Skeletal muscle cell (primary cell): ENCODE measurements at regions not wholly inside any gene's neighbourhood (a gene's known extent, or its start where the extent isn't known, plus 50 kb on each side); places are given as distances from the start of the nearest gene placed in this dataset.

ENCODE experiments used
- DNase-seq: peaks from one replicate; pipeline ENCODE4 v3.0.0-alpha.2; 2010; ENCODE audit warnings: low read depth
- H3K4me3 ChIP-seq: 2 replicates; pipeline ENCODE4 v1.5.1; 2011; ENCODE audit warnings: low read depth, mild to moderate bottlenecking, control low read depth, low read length, moderate library complexity

- DNase-seq = no peak
These were observed 209.8 kb upstream of the MTNR1B start for GRCh38 chr11:92759571-92760214.

GRCh38 chr11:92762121-92762540 lies 207.3 kb upstream of the MTNR1B start:
- H3K4me3 ChIP-seq = no peak overlapping the region
- no peak for DNase-seq

More at GRCh38 chr11:92759571-92760214, 209.8 kb upstream of the MTNR1B start:
- H3K4me3 ChIP-seq = no peak overlapping the region

GRCh38 chr11:92763336-92763735 lies 206.1 kb upstream of the MTNR1B start:
- H3K4me3 ChIP-seq = no peak overlapping the region
- DNase-seq = no peak

- H3K4me3 ChIP-seq = no peak overlapping the region
- no peak for DNase-seq
These were observed 205.3 kb upstream of the MTNR1B start for GRCh38 chr11:92764128-92764527.

GRCh38 chr11:92765082-92765840 lies 204.2 kb upstream of the MTNR1B start:
- DNase-seq = no peak
- H3K4me3 ChIP-seq = no peak overlapping the region

GRCh38 chr11:92765965-92766371 lies 203.5 kb upstream of the MTNR1B start:
- DNase-seq = no peak
- peak overlapping the region; percentile 25 for H3K4me3 ChIP-seq

- no peak overlapping the region for H3K4me3 ChIP-seq
- DNase-seq = no peak
These were observed 202.8 kb upstream of the MTNR1B start for GRCh38 chr11:92766698-92767097.

GRCh38 chr11:92767416-92767815 lies 202.0 kb upstream of the MTNR1B start:
- DNase-seq = no peak
- no peak overlapping the region for H3K4me3 ChIP-seq

- no peak overlapping the region for H3K4me3 ChIP-seq
- DNase-seq = no peak
These were observed 201.2 kb upstream of the MTNR1B start for GRCh38 chr11:92768121-92768840.

- DNase-seq = no peak
- H3K4me3 ChIP-seq = no peak overlapping the region
These were observed 200.3 kb upstream of the MTNR1B start for GRCh38 chr11:92769112-92769511.

- no peak for DNase-seq
- no peak overlapping the region for H3K4me3 ChIP-seq
These were observed 199.0 kb upstream of the MTNR1B start for GRCh38 chr11:92770419-92770818.

- DNase-seq = no peak
- H3K4me3 ChIP-seq = no peak overlapping the region
These were observed 198.5 kb upstream of the MTNR1B start for GRCh38 chr11:92770981-92771380.

- H3K4me3 ChIP-seq = no peak overlapping the region
- DNase-seq = no peak
These were observed 197.8 kb upstream of the MTNR1B start for GRCh38 chr11:92771701-92772100.

GRCh38 chr11:92775003-92775676 lies 194.3 kb upstream of the MTNR1B start:
- DNase-seq = no peak
- H3K4me3 ChIP-seq = no peak overlapping the region

GRCh38 chr11:92776676-92777075 lies 192.8 kb upstream of the MTNR1B start:
- no peak overlapping the region for H3K4me3 ChIP-seq
- no peak for DNase-seq

GRCh38 chr11:92779746-92780145 lies 189.7 kb upstream of the MTNR1B start:
- DNase-seq = no peak
- no peak overlapping the region for H3K4me3 ChIP-seq

- no peak for DNase-seq
- H3K4me3 ChIP-seq = no peak overlapping the region
These were observed 188.3 kb upstream of the MTNR1B start for GRCh38 chr11:92781151-92781550.

GRCh38 chr11:92782806-92783205 lies 186.6 kb upstream of the MTNR1B start:
- no peak overlapping the region for H3K4me3 ChIP-seq
- DNase-seq = peak; percentile 24

GRCh38 chr11:92784331-92784730 lies 185.1 kb upstream of the MTNR1B start:
- no peak for DNase-seq

GRCh38 chr11:92787638-92788037 lies 181.8 kb upstream of the MTNR1B start:
- no peak for DNase-seq

More at GRCh38 chr11:92784331-92784730, 185.1 kb upstream of the MTNR1B start:
- no peak overlapping the region for H3K4me3 ChIP-seq

More at GRCh38 chr11:92787638-92788037, 181.8 kb upstream of the MTNR1B start:
- H3K4me3 ChIP-seq = no peak overlapping the region
